ENCODE measurements at regions not wholly inside any gene's neighbourhood (a gene's known extent, or its start where the extent isn't known, plus 50 kb on each side); places are given as distances from the start of the nearest gene placed in this dataset.

- Histone ChIP-seq H3K27me3 (replicated peaks in 1 of 4; ENCODE audit: control insufficient read depth in 3 of 4, extremely low read depth in 1 of 4, insufficient read depth in 3 of 4, low read length in 3 of 4) (no peaks in the 10 kb centered on the region), H2BK12ac (ENCODE audit: low read depth, low read length) (no peak overlapping the region), H2AFZ (ENCODE audit: low read length) (no peak overlapping the region), H3K4ac (replicated peaks; ENCODE audit: insufficient read length, low read depth, low read length) (no peak overlapping the region), H3K4me3 (ENCODE audit: extremely low read depth in 1 of 4, insufficient read depth in 2 of 4, low read depth in 3 of 4, low read length in 4 of 4) (no peak overlapping the region), H3K23me2 (ENCODE audit: low read depth, low read length) (no peaks in the 10 kb centered on the region), H3K79me1 (ENCODE audit: low read depth, low read length) (no peaks in the 10 kb centered on the region), H3K36me3 (ENCODE audit: control insufficient read depth in 2 of 4, insufficient read depth in 4 of 4, low read length in 3 of 4) (no peaks in the 10 kb centered on the region), H2AK5ac (ENCODE audit: low read depth, low read length) (no peak overlapping the region), H2BK5ac (ENCODE audit: low read depth, low read length) (no peak overlapping the region), H3K23ac (ENCODE audit: insufficient read length) (no peak overlapping the region), H3K79me2 (ENCODE audit: control insufficient read depth in 1 of 2, insufficient read depth in 2 of 2, low read length in 2 of 2) (no peaks in the 10 kb centered on the region), H3K27ac (ENCODE audit: low read depth, low read length) (no peak overlapping the region), H2BK15ac (ENCODE audit: low read length) (no peak overlapping the region), H3K4me1 (replicated peaks in 1 of 4; ENCODE audit: control insufficient read depth in 3 of 4, insufficient read depth in 4 of 4, low read length in 3 of 4) (no peaks in the 10 kb centered on the region; a peak in 1 of 7 replicates), H4K5ac (ENCODE audit: insufficient read length, low read depth, low read length) (no peak overlapping the region), H4K91ac (replicated peaks; ENCODE audit: insufficient read length, low read length) (no peak overlapping the region), H3K9me3 (ENCODE audit: insufficient read depth in 2 of 2, low read depth in 1 of 2, low read length in 1 of 2) (peaks cover 0 to 2% of the 10 kb centered on the region in 2 experiments; a peak in 1 of 4 replicates), H4K20me1 (replicated peaks in 1 of 2; ENCODE audit: control insufficient read depth in 1 of 2, insufficient read depth in 2 of 2, low read length in 2 of 2) (no peaks in the 10 kb centered on the region), H3K18ac (ENCODE audit: extremely low read depth, low read length) (no peak overlapping the region), H3K14ac (ENCODE audit: insufficient read length) (no peak overlapping the region), H2BK20ac (ENCODE audit: low read length) (no peak overlapping the region), H3K56ac (replicated peaks; ENCODE audit: insufficient read length, low read depth, low read length) (no peak overlapping the region), H2BK120ac (replicated peaks; ENCODE audit: low read depth, low read length) (no peak overlapping the region), H3K4me2 (ENCODE audit: insufficient read depth in 1 of 2, low read depth in 2 of 2, low read length in 2 of 2) (no peak overlapping the region), H4K8ac (ENCODE audit: extremely low read depth, insufficient read depth, low read length) (no peak overlapping the region), H3K9ac (replicated peaks in 1 of 4; ENCODE audit: extremely low read depth in 1 of 4, low read depth in 3 of 4, low read length in 3 of 4) (no peak overlapping the region)
- CTCF ChIA-PET (ENCODE audit: partially characterized antibody), result no interaction called here
- WGBS, 2 experiments (ENCODE audit: extremely low coverage in 1 of 2, insufficient coverage in 1 of 2, insufficient read length in 1 of 2, insufficient replicate concordance in 2 of 2, low coverage in 1 of 2, low lambda C conversion rate in 2 of 2, missing lambda C conversion rate in 1 of 2), result 80% methylated on average over 5 of the region's 5 CpGs; no CpG with 5 or more reads in 1 of the 2 experiments
- FAIRE-seq (no peak), DNase-seq (ENCODE audit: low read depth in 1 of 2, low spot score in 2 of 2) (no peak)
- POLR2A ChIA-PET (ENCODE audit: partially characterized antibody), result no interaction called here
- TF ChIP-seq CREB1 (IDR thresholded peaks at IDR 0.05) (no peak), POLR2A (IDR thresholded peaks at IDR 0.05; ENCODE audit: control extremely low read depth in 1 of 2, low read depth in 2 of 2, low read length in 2 of 2) (no peak), KDM1A (IDR thresholded peaks at IDR 0.05; ENCODE audit: borderline replicate concordance, low read length) (no peak), TBP (IDR thresholded peaks at IDR 0.05; ENCODE audit: low read depth, low read length) (no peak), CEBPB (IDR thresholded peaks at IDR 0.05; ENCODE audit: low read depth, low read length) (no peak), BRCA1 (IDR thresholded peaks at IDR 0.05; ENCODE audit: low read depth, low read length) (no peak)
Observed at GRCh38 chr6:114707081-114707620, 364.3 kb upstream of the HS3ST5 start.
